A549 (cell line): ENCODE measurements at regions not wholly inside any gene's neighbourhood (a gene's known extent, or its start where the extent isn't known, plus 50 kb on each side); places are given as distances from the start of the nearest gene placed in this dataset.

ENCODE experiments used
- BHLHE40 ChIP-seq: IDR thresholded peaks from 2 replicates; pipeline ENCODE4 v1.6.1; 2012; ENCODE audit warnings: low read depth, low read length, inconsistent platforms
- CTCF ChIP-seq: fragments of >200 bp; sonication (Bioruptor Twin); formaldehyde crosslinking; IDR thresholded peaks from 3 replicates; pipeline ENCODE4 v1.5.1; 2016
- ELK1 ChIP-seq: fragments of 150-350 bp; IDR thresholded peaks from 2 replicates; pipeline ENCODE4 v1.6.1; 2014; ENCODE audit warnings: low read depth, mild to moderate bottlenecking, low read length
- HDAC2 ChIP-seq: fragments of 200-600 bp; sonication (generic); IDR thresholded peaks from 2 replicates; pipeline ENCODE4 v1.6.1; 2016
- KDM5A ChIP-seq: fragments of 200-600 bp; sonication (generic); IDR thresholded peaks from 2 replicates; pipeline ENCODE4 v1.6.1; 2016; ENCODE audit warnings: antibody characterized with exemption, mild to moderate bottlenecking
- MAFK ChIP-seq: fragments of 450-650 bp; IDR thresholded peaks from 2 replicates; pipeline ENCODE4 v1.6.1; 2014; ENCODE audit not compliant: partially characterized antibody
- MAX ChIP-seq: IDR thresholded peaks from 2 replicates; pipeline ENCODE4 v1.6.1; 2012
- POLR2A ChIP-seq: IDR thresholded peaks from 2 replicates; pipeline ENCODE4 v1.6.1; 2012; ENCODE audit warnings: mild to moderate bottlenecking, low read length
- RCOR1 ChIP-seq: fragments of 150-350 bp; IDR thresholded peaks from 2 replicates; pipeline ENCODE4 v1.6.1; 2014; ENCODE audit warnings: antibody characterized with exemption, low read length, low read depth
- REST ChIP-seq: fragments of 200-600 bp; sonication (generic); IDR thresholded peaks from 2 replicates; pipeline ENCODE4 v1.6.1; 2016; ENCODE audit warnings: antibody characterized with exemption, mild to moderate bottlenecking, moderate library complexity
- SMC3 ChIP-seq: fragments of >200 bp; sonication (Bioruptor Twin); formaldehyde crosslinking; IDR thresholded peaks from 3 replicates; pipeline ENCODE4 v1.6.1; 2018; ENCODE audit warnings: inconsistent platforms
- TP53 ChIP-seq: fragments of 250-450 bp; sonication (Bioruptor Pico); IDR thresholded peaks from 2 replicates; pipeline ENCODE4 v1.5.0; 2021; ENCODE audit warnings: mild to moderate bottlenecking, moderate library complexity
- USF2 ChIP-seq: fragments of 450-650 bp; IDR thresholded peaks from 2 replicates; pipeline ENCODE4 v1.6.1; 2014; ENCODE audit warnings: antibody characterized with exemption

GRCh38 chr5:15003511-15003920, 131.9 kb upstream of the ANKH start:
- TF ChIP-seq MAX (peak; percentile 49; the same call in 1 of the 2 replicates), CTCF (peak; percentile 89), POLR2A (no peak), BHLHE40 (no peak), MAFK (no peak), SMC3 (peak; percentile 92), USF2 (no peak), ELK1 (no peak), KDM5A (no peak), RCOR1 (no peak), REST (no peak), TP53 (CRISPR knock-in tag) (no peak), HDAC2 (no peak)
